Activated CD4-positive, alpha-beta T cell treated with anti-CD3 and anti-CD28 coated beads for 48 hours (primary cell): ENCODE measurements at regions not wholly inside any gene's neighbourhood (a gene's known extent, or its start where the extent isn't known, plus 50 kb on each side); places are given as distances from the start of the nearest gene placed in this dataset.
A peak's percentile ranks its signal among the peaks of the same experiment; 100 is the strongest.
"Not testable (repeated sequence)": the region's sequence is repeated elsewhere in the genome, so short reads cannot be mapped to it uniquely, and the experiment has no call there.

Experiments used
- DNase-seq: peaks from one replicate; pipeline ENCODE4 v3.0.0-alpha.2; 2020

GRCh38 chr7:65749518-65749917, 123.4 kb upstream of the VKORC1L1 start:
- DNase-seq: no peak

DNA sequence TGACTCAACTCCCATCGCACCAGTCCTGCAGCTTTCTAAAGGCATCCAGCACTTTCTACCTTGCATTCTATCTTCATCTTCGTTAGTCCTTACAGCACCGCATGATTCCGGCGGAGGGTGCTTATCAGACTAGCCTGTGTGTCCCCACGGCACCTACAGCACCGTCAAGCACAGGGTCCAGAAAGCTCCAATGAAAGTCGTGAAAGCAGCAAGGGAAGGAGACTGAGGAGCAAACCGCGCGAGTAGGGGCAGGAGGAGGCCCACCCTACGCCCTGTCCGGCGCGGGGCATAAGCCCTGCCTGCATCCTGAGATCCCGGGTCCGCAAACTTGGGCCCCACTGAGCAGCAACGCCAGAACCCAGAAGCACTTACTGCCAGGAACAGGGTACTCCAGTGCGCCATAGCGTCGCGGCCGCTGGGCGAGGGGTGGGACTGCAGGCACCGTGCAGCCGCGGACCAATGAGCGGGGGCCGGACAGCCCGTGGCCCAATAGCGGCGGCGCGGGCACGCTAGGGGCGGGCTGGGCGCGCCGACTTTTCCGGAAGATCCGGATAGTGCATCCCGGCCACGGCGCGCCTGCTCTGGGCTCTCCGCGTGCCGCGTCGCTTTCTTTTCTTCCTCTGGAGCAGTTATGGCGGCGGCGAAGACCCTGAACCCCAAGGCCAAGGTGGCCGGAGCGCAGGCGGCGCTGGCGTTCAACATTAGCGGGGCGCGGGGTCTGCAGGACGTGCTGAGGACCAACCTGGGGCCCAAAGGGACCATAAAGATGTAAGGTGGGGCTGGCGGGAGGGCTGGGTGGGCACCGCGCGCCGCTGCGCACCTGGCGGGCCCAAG, 122.1 kb upstream of the VKORC1L1 start:
- DNase-seq: peak; percentile 92

- not testable (repeated sequence) for DNase-seq
These were observed 118.8 kb upstream of the VKORC1L1 start for GRCh38 chr7:65754070-65754469.

DNA sequence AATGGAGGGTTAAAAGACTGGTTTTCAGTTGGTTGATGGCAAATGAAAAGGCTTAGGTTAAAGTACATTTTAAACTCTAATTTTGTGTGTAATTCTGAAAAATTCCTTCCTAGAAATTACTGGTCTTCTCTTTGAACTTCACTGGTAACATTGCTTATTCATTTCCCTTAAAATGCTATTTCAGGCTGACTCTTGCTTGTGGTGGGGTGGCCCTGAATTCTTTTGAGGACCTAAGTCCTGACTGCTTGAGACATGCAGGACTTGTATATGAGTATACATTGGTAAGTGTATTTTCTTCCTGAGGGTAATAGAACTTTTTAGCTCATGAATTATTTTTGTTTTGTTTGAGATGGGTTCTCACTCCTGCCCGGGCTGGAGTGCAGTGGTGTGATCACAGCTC, 113.9 kb upstream of the VKORC1L1 start:
- not testable (repeated sequence) for DNase-seq

GRCh38 chr7:65762712-65763111, 110.2 kb upstream of the VKORC1L1 start:
- not testable (repeated sequence) for DNase-seq

GRCh38 chr7:65763114-65763513, 109.8 kb upstream of the VKORC1L1 start:
- DNase-seq: not testable (repeated sequence)

- DNase-seq: peak; percentile 96
These were observed 102.2 kb upstream of the VKORC1L1 start for GRCh38 chr7:65770473-65771225.

GRCh38 chr7:65771226-65771569, 101.7 kb upstream of the VKORC1L1 start:
- DNase-seq: not testable (repeated sequence)

DNA sequence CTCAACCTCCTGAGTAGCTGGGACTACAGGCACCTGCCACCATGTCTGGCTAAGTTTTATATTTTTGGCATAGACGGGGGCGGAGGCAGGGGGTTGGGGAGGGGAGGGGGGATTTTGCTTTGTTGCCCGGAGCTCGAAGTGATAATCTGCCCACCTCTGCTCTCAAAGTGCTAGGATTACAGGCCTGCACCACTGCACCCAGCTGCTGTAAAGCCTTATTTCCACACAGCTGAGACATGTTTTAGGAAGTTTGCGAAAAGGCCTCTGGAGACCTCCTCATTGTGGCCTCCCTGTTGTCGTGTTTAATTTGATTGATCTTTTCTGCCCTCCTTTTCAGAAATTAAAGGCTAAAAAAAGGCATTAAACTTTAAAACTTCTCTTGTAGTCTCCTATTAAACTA, 96.2 kb upstream of the VKORC1L1 start:
- DNase-seq: not testable (repeated sequence)

DNA sequence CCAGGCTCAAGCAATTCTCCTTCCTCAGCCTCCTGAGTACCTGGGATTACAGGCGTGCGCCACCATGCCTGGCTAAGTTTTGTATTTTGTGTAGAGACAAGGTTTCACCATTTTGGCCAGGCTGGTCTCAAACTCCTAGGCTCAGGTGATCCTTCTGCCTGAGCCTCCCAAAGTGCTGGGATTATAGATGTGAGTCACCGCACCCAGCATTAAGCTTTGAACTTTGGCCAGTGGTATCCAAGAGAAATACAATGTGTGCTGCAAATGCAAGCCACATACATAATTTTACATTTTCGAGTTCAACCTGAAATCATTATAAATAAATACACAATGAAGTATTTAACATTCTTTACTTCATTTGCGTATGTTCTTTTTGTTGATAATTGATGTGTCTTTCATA, 82.9 kb upstream of the VKORC1L1 start:
- DNase-seq: not testable (repeated sequence)

- DNase-seq: not testable (repeated sequence)
These were observed 81.1 kb upstream of the VKORC1L1 start for GRCh38 chr7:65791788-65792187.

GRCh38 chr7:65792726-65793125, 80.1 kb upstream of the VKORC1L1 start:
- not testable (repeated sequence) for DNase-seq

DNA sequence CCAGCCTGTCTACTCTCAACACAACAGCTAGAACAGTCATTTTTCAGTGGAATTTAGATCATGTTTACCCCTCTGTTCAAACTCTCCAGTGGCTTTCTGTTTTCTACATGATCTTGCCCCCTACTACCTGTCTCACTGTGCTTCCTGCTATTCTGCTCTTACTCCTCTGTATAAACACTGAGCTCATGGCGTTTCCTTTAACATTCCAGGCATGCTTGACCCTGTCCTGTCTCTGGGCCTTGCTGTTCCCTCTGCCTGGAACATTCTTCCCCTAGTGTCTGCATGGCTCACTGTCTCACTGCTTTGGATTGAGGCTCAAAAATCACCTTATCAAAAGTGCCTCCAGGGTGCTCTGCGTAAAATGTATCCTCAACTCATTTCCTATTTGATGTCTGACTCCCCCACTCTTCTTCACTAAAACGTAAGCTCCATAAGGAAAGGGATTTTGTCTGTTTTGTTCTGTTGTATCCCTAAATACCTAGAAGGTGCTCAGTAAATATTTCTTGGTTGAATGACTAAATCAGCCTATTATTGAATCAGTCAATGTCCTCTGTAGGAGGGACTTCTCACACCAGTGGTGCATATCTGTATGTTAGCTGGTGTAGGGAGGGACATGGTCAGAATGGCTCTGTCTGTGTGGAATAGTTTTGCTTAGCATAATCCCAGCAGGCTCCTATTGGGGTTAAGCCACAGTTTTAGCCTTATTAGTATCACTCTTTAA, 78.0 kb upstream of the VKORC1L1 start:
- DNase-seq: not testable (repeated sequence)

- not testable (repeated sequence) for DNase-seq
These were observed 77.5 kb upstream of the VKORC1L1 start for GRCh38 chr7:65795392-65795716.

GRCh38 chr7:65796205-65796604, 76.7 kb upstream of the VKORC1L1 start:
- no peak for DNase-seq

DNA sequence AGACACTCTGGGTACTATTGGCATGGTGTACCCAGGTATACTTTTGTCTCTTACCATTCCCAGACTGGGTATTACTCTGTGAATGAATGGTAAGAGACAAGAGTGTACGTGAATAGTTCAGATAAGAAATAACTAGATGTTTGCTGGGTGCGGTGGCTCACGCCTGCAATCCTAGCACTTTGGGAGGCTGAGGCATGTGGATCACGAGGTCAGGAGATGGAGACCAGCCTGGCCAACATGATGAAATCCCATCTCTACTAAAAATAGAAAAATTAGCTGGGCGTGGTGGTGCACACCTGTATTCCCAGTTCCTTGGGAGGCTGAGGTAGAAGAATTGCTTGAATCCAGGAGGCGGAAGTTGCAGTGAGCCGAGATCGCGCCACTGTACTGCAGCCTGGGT, 75.8 kb upstream of the VKORC1L1 start:
- not testable (repeated sequence) for DNase-seq

DNA sequence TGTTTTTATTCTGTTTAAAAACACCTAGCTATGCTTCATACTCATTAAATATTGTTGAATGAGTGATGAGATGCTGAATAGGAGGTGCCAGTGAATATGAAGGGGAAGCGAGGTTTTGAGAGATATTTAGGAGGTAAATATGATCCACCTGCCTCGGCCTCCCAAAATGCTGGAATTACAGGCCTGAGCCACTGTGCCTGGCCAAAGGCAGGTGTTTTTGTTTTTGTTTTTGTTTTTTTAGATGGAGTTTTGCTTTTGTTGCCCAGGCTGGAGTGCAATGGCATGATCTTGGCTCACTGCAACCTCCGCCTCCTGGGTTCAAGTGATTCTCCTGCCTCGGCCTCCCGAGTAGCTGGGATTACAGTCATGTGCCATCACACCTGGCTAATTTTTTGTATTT, 75.3 kb upstream of the VKORC1L1 start:
- not testable (repeated sequence) for DNase-seq

DNA sequence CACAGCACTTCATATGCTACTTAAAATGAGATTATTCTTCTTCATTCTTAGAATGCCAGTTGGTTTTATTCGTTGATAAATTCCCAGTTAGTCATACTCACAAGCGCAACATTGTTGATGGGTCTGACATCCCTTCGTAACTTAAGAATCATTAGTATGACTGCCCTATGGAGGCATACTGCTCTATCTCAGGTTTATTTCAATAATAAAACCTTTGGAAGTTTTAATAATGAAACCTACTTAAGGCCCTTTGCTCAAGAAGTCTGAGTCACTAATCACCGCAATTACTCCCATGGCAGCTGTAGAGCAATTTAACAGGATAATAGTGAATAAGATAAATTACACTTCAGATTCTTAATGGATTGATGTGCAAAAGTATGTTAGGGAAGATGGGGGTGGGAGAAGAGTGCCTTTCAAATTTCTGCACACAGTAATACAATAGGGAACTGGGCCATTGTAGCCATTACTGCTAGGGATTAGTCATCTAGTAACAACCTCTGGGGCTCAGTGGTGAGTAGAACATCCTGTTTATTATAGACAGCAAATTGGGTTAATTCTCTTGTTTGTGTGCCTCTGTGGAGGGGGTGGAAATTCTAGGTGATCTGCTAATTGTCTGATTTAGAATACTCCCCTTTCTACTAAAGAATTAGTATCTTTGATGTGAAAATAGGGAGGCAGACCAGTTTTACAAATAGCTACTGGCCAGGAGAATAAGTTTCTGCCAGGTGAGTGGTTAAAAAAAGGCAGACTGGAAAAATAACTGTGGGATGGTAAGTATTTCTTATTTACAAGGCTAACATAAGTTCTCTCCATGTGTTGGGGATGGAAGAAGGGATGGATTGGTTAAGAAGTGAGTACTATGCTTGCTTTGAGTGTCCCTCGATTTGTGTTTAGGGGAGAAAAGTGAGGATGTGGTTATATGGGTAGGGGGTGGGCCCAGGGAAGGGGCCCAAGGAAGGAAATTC, 74.5 kb upstream of the VKORC1L1 start:
- DNase-seq: no peak

- not testable (repeated sequence) for DNase-seq
These were observed 72.7 kb upstream of the VKORC1L1 start for GRCh38 chr7:65800191-65800590.

DNA sequence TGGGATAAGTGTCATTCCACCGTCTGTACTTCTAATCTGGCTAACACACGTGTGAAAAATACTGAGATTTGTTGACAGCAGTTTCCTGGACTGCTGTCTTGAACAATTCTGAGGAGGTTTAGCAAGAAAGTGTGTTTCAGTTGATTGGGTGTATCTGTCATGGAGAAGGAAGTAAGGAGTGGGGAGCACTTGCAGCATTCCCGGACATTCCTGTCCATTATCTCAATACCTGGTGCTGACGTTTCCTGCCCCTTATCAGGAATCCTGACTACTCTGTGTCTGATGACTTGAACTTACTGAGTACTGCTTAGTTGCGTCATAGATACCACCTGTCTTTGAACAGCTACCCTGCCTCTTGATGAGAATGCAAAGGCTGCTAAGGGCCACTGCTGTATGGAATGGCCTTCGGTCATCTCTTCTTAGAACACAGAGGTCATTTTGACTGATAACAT, 72.0 kb upstream of the VKORC1L1 start:
- no peak for DNase-seq

DNA sequence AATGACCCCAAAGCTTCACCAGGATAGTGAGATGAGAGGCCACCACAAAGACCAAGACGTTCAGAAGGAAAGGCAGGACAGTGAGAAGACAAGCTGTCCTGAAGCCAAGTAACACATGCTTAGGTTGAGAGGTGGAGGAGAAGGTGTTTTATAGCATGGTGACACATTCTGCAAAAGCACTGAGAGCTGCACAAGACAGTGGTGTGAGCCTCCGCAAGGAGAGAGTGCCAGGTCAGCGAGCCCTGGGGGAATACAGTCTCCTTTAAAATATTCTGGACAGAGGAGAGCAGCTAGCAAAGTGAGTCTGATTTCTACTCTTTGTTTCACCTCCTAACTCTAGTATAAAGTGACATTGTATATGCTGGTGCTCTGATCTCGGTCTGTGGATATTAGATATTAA, 68.0 kb upstream of the VKORC1L1 start:
- DNase-seq: no peak

- DNase-seq: not testable (repeated sequence)
These were observed 65.8 kb upstream of the VKORC1L1 start for GRCh38 chr7:65807067-65807466.
